AG04450 (cell line): ENCODE measurements at regions not wholly inside any gene's neighbourhood (a gene's known extent, or its start where the extent isn't known, plus 50 kb on each side); places are given as distances from the start of the nearest gene placed in this dataset.
"Not testable (repeated sequence)": the region's sequence is repeated elsewhere in the genome, so short reads cannot be mapped to it uniquely, and the experiment has no call there.

Experiments
- CTCF ChIA-PET: fragments of 300-600, 350-600 bp; formaldehyde crosslinking; extraction: SDS; loops from one replicate; lab custom pipeline; 2022; ENCODE audit warnings: antibody characterized with exemption, inconsistent platforms; lab: Charles Lee
- POLR2A ChIA-PET: fragments of 350-600 bp; formaldehyde crosslinking; extraction: SDS; loops from one replicate; lab custom pipeline; 2021; ENCODE audit warnings: antibody characterized with exemption, inconsistent platforms; lab: Yijun Ruan, JAX
- DNase-seq: peaks from one replicate; pipeline ENCODE4 v3.0.0-alpha.2; 2011; ENCODE audit warnings: low read depth, low spot score
- H3K27ac ChIP-seq: one replicate; pipeline ENCODE4 v1.5.1; 2012; ENCODE audit warnings: low read depth, low read length, control low read depth
- H3K27me3 ChIP-seq: one replicate; pipeline ENCODE4 v1.6.0; 2012; ENCODE audit warnings: low read length; ENCODE audit not compliant: control insufficient read depth, insufficient read depth
- H3K4me3 ChIP-seq: 2 replicates; pipeline ENCODE4 v1.5.1; 2011; ENCODE audit warnings: mild to moderate bottlenecking, low read depth, low read length, control low read depth
- H3K9me3 ChIP-seq: 2 replicates; pipeline ENCODE4 v1.5.1; 2012; ENCODE audit warnings: low read length; ENCODE audit not compliant: control insufficient read depth, insufficient read depth
- TF ChIP-seq, protein P1 (sequence below): IDR thresholded peaks from 2 replicates; pipeline ENCODE4 v1.5.1; 2011; ENCODE audit warnings: low read depth, low read length, control low read depth, inconsistent platforms

DNA sequence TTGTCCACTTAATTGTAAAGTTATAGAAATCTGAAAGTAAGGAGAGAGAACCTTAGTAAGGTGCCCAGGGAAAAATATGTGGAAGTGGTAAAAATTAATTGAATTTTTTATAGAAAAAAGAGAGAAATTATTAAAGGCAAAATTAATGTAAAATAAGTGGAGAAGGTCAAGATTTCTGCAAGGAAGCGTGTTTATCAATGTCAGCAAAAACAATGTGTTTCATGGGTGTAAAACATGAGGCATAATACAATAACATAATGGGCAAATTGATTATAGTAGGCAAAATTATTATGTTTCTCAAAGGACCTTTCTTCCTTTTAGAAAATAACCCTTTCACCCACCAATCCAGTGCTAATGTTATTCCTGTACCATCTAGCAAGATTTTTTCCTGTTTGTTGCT is 1520.1 kb downstream of the REEP3 start:
- TF ChIP-seq, protein P1, sequence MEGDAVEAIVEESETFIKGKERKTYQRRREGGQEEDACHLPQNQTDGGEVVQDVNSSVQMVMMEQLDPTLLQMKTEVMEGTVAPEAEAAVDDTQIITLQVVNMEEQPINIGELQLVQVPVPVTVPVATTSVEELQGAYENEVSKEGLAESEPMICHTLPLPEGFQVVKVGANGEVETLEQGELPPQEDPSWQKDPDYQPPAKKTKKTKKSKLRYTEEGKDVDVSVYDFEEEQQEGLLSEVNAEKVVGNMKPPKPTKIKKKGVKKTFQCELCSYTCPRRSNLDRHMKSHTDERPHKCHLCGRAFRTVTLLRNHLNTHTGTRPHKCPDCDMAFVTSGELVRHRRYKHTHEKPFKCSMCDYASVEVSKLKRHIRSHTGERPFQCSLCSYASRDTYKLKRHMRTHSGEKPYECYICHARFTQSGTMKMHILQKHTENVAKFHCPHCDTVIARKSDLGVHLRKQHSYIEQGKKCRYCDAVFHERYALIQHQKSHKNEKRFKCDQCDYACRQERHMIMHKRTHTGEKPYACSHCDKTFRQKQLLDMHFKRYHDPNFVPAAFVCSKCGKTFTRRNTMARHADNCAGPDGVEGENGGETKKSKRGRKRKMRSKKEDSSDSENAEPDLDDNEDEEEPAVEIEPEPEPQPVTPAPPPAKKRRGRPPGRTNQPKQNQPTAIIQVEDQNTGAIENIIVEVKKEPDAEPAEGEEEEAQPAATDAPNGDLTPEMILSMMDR = no peak
- CTCF ChIA-PET = no interaction called here
- H3K4me3 ChIP-seq = no peak overlapping the region
- no peak overlapping the region for H3K27ac ChIP-seq
- POLR2A ChIA-PET = no interaction called here
- no peak for DNase-seq
- no peaks in the 10 kb centered on the region for H3K27me3 ChIP-seq
- peaks cover 4% of the 10 kb centered on the region for H3K9me3 ChIP-seq

DNA sequence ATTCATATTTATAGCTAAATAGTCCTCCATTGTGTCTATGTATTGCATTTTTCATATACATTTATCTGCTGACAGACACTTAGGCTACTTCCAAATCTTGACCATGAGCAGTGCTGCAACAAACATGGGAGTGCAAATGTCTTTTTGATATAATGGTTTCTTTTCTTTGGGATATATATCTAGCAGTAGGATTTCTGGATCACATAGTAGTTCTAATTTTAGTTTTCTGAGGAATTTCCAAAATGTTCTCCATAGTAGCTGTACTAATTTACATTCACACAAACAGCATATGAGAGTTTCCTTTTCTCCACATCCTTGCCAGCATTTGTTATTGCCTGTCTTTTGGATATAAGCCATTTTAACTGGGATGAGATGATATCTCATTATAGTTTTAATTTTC is 1521.3 kb downstream of the REEP3 start:
- TF ChIP-seq, protein P1 = no peak
- ChIA-PET CTCF (no interaction called here), POLR2A (no interaction called here)
- H3K4me3 ChIP-seq = no peak overlapping the region
- H3K27ac ChIP-seq = no peak overlapping the region
- DNase-seq = no peak
- peaks cover 4% of the 10 kb centered on the region for H3K9me3 ChIP-seq
- H3K27me3 ChIP-seq = no peaks in the 10 kb centered on the region

DNA sequence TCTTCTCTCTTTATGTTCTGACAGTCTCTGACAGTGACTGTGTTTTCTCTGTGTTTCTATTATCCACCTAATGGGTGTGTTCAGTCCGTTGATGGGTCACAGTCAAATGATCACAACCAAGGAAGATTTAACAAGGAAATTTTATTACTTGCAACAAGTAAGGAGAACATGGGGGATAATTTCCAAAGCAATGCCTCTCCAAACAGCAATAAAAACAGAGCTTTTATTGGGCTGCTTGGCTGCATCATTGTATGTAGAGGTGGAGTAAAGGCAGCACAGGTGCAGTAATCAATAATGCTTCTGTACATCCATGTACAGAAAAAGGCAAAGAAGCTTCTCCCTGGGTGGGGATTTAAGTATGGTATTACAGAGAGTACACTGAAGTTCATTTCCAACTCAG is 1525.6 kb downstream of the REEP3 start:
- Histone ChIP-seq H3K27me3 (no peaks in the 10 kb centered on the region), H3K9me3 (peaks cover 7% of the 10 kb centered on the region), H3K4me3 (no peak overlapping the region), H3K27ac (no peak overlapping the region)
- DNase-seq = no peak
- ChIA-PET POLR2A (no interaction called here), CTCF (no interaction called here)
- TF ChIP-seq, protein P1 = no peak

DNA sequence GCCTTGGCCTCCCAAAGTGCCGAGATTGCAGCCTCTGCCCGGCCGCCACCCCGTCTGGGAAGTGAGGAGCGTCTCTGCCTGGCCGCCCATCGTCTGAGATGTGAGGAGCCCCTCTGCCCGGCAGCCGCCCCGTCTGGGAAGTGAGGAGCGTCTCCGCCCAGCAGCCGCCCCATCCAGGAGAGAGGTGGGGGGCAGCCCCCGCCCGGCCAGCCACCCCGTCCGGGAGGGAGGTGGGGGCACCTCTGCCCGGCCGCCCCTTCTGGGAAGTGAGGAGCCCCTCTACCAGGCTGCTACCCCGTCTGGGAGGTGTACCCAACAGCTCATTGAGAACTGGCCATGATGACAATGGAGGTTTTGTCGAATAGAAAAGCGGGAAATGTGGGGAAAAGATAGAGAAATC is 1530.9 kb downstream of the REEP3 start:
- DNase-seq, CTCF ChIA-PET, H3K4me3 ChIP-seq, H3K27me3 ChIP-seq, POLR2A ChIA-PET, H3K27ac ChIP-seq: not testable (repeated sequence)
- peaks cover 28% of the 10 kb centered on the region for H3K9me3 ChIP-seq

DNA sequence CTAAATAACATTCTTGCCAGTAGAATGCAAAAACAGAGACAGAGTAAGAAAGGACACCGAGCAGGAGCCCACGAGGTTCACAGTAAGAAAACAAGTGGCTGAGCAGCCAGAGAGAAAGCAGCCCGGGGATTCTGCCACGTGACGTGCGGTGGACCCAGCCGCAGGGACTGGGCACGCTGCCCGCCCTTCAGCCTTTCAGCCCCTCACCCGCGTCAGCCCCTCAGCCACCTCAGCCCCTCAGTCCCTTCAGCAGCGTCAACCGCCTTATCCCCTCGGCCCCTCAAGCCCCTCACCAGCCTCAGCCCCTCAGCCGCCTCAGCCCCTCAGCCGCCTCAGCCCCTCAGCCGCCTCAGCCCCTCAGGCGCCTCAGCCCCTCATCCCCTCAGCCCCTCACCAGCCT is 1532.2 kb downstream of the REEP3 start:
- H3K27me3 ChIP-seq, DNase-seq, POLR2A ChIA-PET, CTCF ChIA-PET, H3K4me3 ChIP-seq, H3K27ac ChIP-seq: not testable (repeated sequence)
- H3K9me3 ChIP-seq = peaks cover 28% of the 10 kb centered on the region

DNA sequence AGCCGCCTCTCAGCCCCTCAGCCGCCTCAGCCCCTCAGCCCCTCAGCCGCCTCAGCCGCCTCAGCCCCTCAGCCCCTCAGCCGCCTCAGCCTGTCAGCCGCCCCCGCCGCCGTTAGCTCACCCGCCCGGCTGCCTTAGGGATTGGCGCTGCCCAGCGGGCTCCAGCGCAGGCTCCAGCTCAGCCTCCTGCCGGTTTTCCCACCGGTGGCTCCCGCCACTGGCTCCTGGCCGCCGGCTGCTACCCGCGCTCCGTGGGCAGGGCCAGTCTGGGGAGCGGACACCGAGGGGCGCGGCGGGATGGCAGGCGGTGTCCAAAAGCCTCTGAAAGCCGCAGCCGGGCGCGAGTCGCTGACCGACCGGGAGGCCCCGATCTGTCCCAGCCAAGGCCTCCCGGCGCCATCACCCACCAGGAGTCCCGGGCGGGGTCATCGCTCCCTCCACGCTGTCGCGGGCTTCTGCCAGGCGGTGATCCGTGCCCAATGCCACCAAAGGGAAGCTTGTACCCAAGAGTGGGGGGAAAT is 1532.7 kb downstream of the REEP3 start:
- H3K27ac ChIP-seq, DNase-seq, H3K27me3 ChIP-seq, H3K4me3 ChIP-seq, CTCF ChIA-PET, POLR2A ChIA-PET: not testable (repeated sequence)
- peaks cover 28% of the 10 kb centered on the region for H3K9me3 ChIP-seq

DNA sequence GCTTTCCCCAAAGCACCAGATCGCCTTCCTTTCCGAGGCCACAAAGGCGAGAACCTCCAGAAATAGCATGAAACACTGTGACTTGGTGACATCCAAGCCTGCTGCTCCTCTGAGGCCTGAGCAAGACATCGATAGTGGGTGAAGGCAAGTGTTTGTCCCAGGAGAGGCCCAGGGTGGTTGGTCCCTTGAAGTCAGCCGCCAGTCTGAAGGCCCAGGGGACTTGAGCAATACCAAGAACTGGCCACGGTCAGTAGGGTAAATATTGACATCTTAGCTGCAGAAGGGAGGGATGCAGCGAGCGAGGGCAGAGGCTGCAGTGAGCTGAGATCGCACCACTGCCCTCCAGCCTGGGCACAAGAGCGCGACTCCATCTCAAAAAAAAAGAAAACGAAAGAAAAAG is 1533.5 kb downstream of the REEP3 start:
- peaks cover 28% of the 10 kb centered on the region for H3K9me3 ChIP-seq
- H3K27me3 ChIP-seq, H3K27ac ChIP-seq, POLR2A ChIA-PET, CTCF ChIA-PET, H3K4me3 ChIP-seq, DNase-seq: not testable (repeated sequence)
